ENCODE measurements at regions not wholly inside any gene's neighbourhood (a gene's known extent, or its start where the extent isn't known, plus 50 kb on each side); places are given as distances from the start of the nearest gene placed in this dataset.

GRCh38 chr1:58159434-58159830 lies 387.1 kb downstream of the OMA1 start:
- DNase-seq (ENCODE audit: low spot score) = no peak
- intact Hi-C loops (cut with DNase I) = no loop called here

GRCh38 chr1:58158506-58159433 lies 387.8 kb downstream of the OMA1 start:
- no peak for DNase-seq (ENCODE audit: low spot score)
- intact Hi-C loops (cut with DNase I) = no loop called here

GRCh38 chr1:58158016-58158415 lies 388.5 kb downstream of the OMA1 start:
- intact Hi-C loops (cut with DNase I) = no loop called here
- no peak for DNase-seq (ENCODE audit: low spot score)

- intact Hi-C loops (cut with DNase I) = no loop called here
- no peak for DNase-seq (ENCODE audit: low spot score)
Observed at GRCh38 chr1:58157256-58157655, 389.3 kb downstream of the OMA1 start.

- DNase-seq (ENCODE audit: low spot score) = no peak
- intact Hi-C loops (cut with DNase I) = no loop called here
Observed at GRCh38 chr1:58156831-58157230, 389.7 kb downstream of the OMA1 start.

- DNase-seq (ENCODE audit: low spot score) = no peak
- intact Hi-C loops (cut with DNase I) = no loop called here
Observed at GRCh38 chr1:58156124-58156468, 390.4 kb downstream of the OMA1 start.

GRCh38 chr1:58155418-58156123 lies 391.0 kb downstream of the OMA1 start:
- DNase-seq (ENCODE audit: low spot score) = no peak
- intact Hi-C loops (cut with DNase I) = no loop called here

GRCh38 chr1:58154256-58154655 lies 392.3 kb downstream of the OMA1 start:
- intact Hi-C loops (cut with DNase I) = no loop called here
- no peak for DNase-seq (ENCODE audit: low spot score)

- DNase-seq (ENCODE audit: low spot score) = no peak
- intact Hi-C loops (cut with DNase I) = no loop called here
Observed at GRCh38 chr1:58152697-58153096, 393.8 kb downstream of the OMA1 start.

- no peak for DNase-seq (ENCODE audit: low spot score)
- intact Hi-C loops (cut with DNase I) = no loop called here
Observed at GRCh38 chr1:58149271-58149812, 397.2 kb downstream of the OMA1 start.

- DNase-seq (ENCODE audit: low spot score) = no peak
- intact Hi-C loops (cut with DNase I) = no loop called here
Observed at GRCh38 chr1:58144698-58145270, 401.7 kb downstream of the OMA1 start.

GRCh38 chr1:58143972-58144697 lies 402.4 kb downstream of the OMA1 start:
- no peak for DNase-seq (ENCODE audit: low spot score)
- intact Hi-C loops (cut with DNase I) = no loop called here

GRCh38 chr1:58136387-58136786 lies 410.1 kb downstream of the OMA1 start:
- intact Hi-C loops (cut with DNase I) = no loop called here
- DNase-seq (ENCODE audit: low spot score) = no peak

GRCh38 chr1:58135821-58136321 lies 410.7 kb downstream of the OMA1 start:
- intact Hi-C loops (cut with DNase I) = no loop called here
- DNase-seq (ENCODE audit: low spot score) = no peak

GRCh38 chr1:58133562-58133961 lies 413.0 kb downstream of the OMA1 start:
- DNase-seq (ENCODE audit: low spot score) = no peak
- intact Hi-C loops (cut with DNase I) = no loop called here

GRCh38 chr1:58123051-58123450 lies 423.5 kb downstream of the OMA1 start:
- DNase-seq (ENCODE audit: low spot score) = no peak
- intact Hi-C loops (cut with DNase I) = loop anchor here in 1 of 2 donors (5.0 kb wide), 1 partner anchor 124 kb away; no protein-coding TSS in a partner anchor

- DNase-seq (ENCODE audit: low spot score) = no peak
- intact Hi-C loops (cut with DNase I) = loop anchor here in 1 of 2 donors (5.0 kb wide), 1 partner anchor 127 kb away; no protein-coding TSS in a partner anchor
Observed at GRCh38 chr1:58119971-58120370, 426.6 kb downstream of the OMA1 start.

GRCh38 chr1:58116284-58116683 lies 430.2 kb downstream of the OMA1 start:
- intact Hi-C loops (cut with DNase I) = no loop called here
- no peak for DNase-seq (ENCODE audit: low spot score)

- no peak for DNase-seq (ENCODE audit: low spot score)
- intact Hi-C loops (cut with DNase I) = no loop called here
Observed at GRCh38 chr1:58109646-58110200, 436.8 kb downstream of the OMA1 start.
